NT2/D1 (cell line): ENCODE measurements at regions not wholly inside any gene's neighbourhood (a gene's known extent, or its start where the extent isn't known, plus 50 kb on each side); places are given as distances from the start of the nearest gene placed in this dataset.

ENCODE experiments used
- DNase-seq: peaks from one replicate; pipeline ENCODE4 v3.0.0-alpha.2; 2011; ENCODE audit warnings: low read depth, low spot score
- H3K27me3 ChIP-seq: 2 replicates; pipeline ENCODE4 v1.6.0; 2011; ENCODE audit warnings: mild to moderate bottlenecking; ENCODE audit not compliant: insufficient read length, insufficient read depth
- H3K36me3 ChIP-seq: 2 replicates; pipeline ENCODE4 v1.6.1; 2011; ENCODE audit warnings: mild to moderate bottlenecking, low read length, mixed read lengths; ENCODE audit not compliant: insufficient read depth, insufficient read length
- H3K4me1 ChIP-seq: 2 replicates; pipeline ENCODE4 v1.5.1; 2011; ENCODE audit not compliant: insufficient read depth, insufficient read length
- H3K4me3 ChIP-seq: 2 replicates; pipeline ENCODE4 v1.5.1; 2011; ENCODE audit warnings: low read depth; ENCODE audit not compliant: insufficient read length
- H3K9ac ChIP-seq: 2 replicates; pipeline ENCODE4 v1.6.0; 2011; ENCODE audit warnings: low read depth; ENCODE audit not compliant: insufficient read length
- H3K9me3 ChIP-seq: 2 replicates; pipeline ENCODE4 v1.5.1; 2011; ENCODE audit warnings: mild to moderate bottlenecking, low read length; ENCODE audit not compliant: insufficient read depth
- SUZ12 ChIP-seq: IDR thresholded peaks from 2 replicates; pipeline ENCODE4 v1.6.1; 2011; ENCODE audit not compliant: insufficient read length, insufficient read depth; ENCODE audit errors: extremely low read depth
- YY1 ChIP-seq: IDR thresholded peaks from 2 replicates; pipeline ENCODE4 v1.6.1; 2011; ENCODE audit not compliant: insufficient read length, insufficient read depth
- ZNF274 ChIP-seq: IDR thresholded peaks from 2 replicates; pipeline ENCODE4 v1.6.1; 2011; ENCODE audit warnings: mild to moderate bottlenecking, low read depth, low read length

- TF ChIP-seq SUZ12 (no peak), ZNF274 (no peak), YY1 (no peak)
- Histone ChIP-seq H3K27me3 (no peaks in the 10 kb centered on the region), H3K4me1 (no peaks in the 10 kb centered on the region), H3K9ac (no peak overlapping the region), H3K9me3 (no peaks in the 10 kb centered on the region), H3K36me3 (no peaks in the 10 kb centered on the region), H3K4me3 (no peak overlapping the region)
- DNase-seq = no peak
These were observed 1444.3 kb upstream of the ADGRB3 start for GRCh38 chr6:67190733-67191132.

- no peak for TF ChIP-seq YY1
- TF ChIP-seq SUZ12 = no peak
- no peak for TF ChIP-seq ZNF274
These were observed 1450.7 kb upstream of the ADGRB3 start for GRCh38 chr6:67184405-67184804.

DNA sequence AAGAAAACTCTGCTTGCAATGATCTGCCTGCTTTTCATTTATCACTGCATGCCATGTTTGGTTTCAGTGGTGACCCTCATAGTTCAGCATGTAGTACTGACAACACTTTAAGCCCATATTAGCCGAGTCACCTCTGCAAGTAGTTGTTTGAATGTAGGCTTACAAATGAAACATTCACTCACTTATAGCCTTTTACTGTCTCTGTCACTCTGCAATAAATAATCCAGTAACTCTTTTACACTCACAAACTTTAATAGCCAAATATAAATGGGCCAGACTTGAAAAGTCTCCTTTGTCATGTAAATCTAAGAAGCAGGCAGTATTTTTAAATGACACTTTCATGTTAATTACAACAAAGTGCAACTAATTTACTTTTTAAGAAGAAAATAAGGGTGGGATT lies 1460.0 kb upstream of the ADGRB3 start:
- H3K9me3 ChIP-seq = no peaks in the 10 kb centered on the region
- no peaks in the 10 kb centered on the region for H3K36me3 ChIP-seq
- H3K4me1 ChIP-seq = no peaks in the 10 kb centered on the region
- no peak overlapping the region for H3K9ac ChIP-seq
- DNase-seq = no peak
- no peaks in the 10 kb centered on the region for H3K27me3 ChIP-seq
- no peak overlapping the region for H3K4me3 ChIP-seq
- TF ChIP-seq SUZ12 = no peak
- TF ChIP-seq ZNF274 = no peak
- TF ChIP-seq YY1 = no peak

More at GRCh38 chr6:67184405-67184804, 1450.7 kb upstream of the ADGRB3 start:
- Histone ChIP-seq H3K4me3 (no peak overlapping the region), H3K36me3 (no peaks in the 10 kb centered on the region), H3K9me3 (no peaks in the 10 kb centered on the region), H3K27me3 (no peaks in the 10 kb centered on the region), H3K4me1 (no peaks in the 10 kb centered on the region), H3K9ac (no peak overlapping the region)
- no peak for DNase-seq

GRCh38 chr6:67165606-67166005 lies 1458.6 kb upstream of the EYS start:
- no peak overlapping the region for H3K4me3 ChIP-seq
- no peak overlapping the region for H3K9ac ChIP-seq
- DNase-seq = no peak
- H3K27me3 ChIP-seq = no peaks in the 10 kb centered on the region
- no peaks in the 10 kb centered on the region for H3K4me1 ChIP-seq
- H3K9me3 ChIP-seq = peaks cover 13% of the 10 kb centered on the region
- H3K36me3 ChIP-seq = no peaks in the 10 kb centered on the region
- TF ChIP-seq ZNF274 (no peak), SUZ12 (no peak), YY1 (no peak)

DNA sequence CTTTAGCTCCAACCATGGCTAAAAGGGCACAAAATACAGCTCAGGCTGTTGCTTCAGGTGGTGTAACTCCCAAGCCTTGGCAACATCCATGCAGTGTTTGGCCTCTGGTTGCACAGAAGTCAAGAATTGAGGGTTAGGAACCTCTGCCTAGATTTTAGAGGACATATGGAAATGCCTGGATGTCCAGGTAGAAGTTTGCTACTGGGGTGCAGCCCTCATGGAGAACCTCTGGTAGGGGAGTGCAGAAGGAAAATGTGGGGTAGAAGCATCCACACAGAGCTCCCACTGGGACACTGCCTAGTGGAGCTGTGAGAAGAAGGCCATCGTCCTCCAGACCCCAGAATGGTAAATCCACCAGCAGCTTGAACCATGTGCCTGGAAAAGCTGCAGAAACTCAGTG lies 1453.8 kb upstream of the EYS start:
- no peaks in the 10 kb centered on the region for H3K36me3 ChIP-seq
- no peaks in the 10 kb centered on the region for H3K27me3 ChIP-seq
- peaks cover 16% of the 10 kb centered on the region for H3K9me3 ChIP-seq
- no peak for TF ChIP-seq SUZ12
- no peak for TF ChIP-seq YY1
- no peak for TF ChIP-seq ZNF274
- no peak overlapping the region for H3K4me3 ChIP-seq
- no peak overlapping the region for H3K9ac ChIP-seq
- DNase-seq = no peak
- H3K4me1 ChIP-seq = no peaks in the 10 kb centered on the region

- Histone ChIP-seq H3K4me1 (no peaks in the 10 kb centered on the region), H3K9ac (no peak overlapping the region), H3K36me3 (no peaks in the 10 kb centered on the region), H3K4me3 (no peak overlapping the region), H3K9me3 (peaks cover 5% of the 10 kb centered on the region), H3K27me3 (no peaks in the 10 kb centered on the region)
- TF ChIP-seq SUZ12 (no peak), YY1 (no peak), ZNF274 (no peak)
- no peak for DNase-seq
These were observed 1434.0 kb upstream of the EYS start for GRCh38 chr6:67141005-67141404.

- H3K27me3 ChIP-seq = no peaks in the 10 kb centered on the region
- no peak overlapping the region for H3K9ac ChIP-seq
- DNase-seq = no peak
- no peaks in the 10 kb centered on the region for H3K4me1 ChIP-seq
- TF ChIP-seq ZNF274 (no peak), YY1 (no peak)
- H3K36me3 ChIP-seq = no peaks in the 10 kb centered on the region
- peaks cover 5% of the 10 kb centered on the region for H3K9me3 ChIP-seq
- no peak overlapping the region for H3K4me3 ChIP-seq
These were observed 1426.9 kb upstream of the EYS start for GRCh38 chr6:67133973-67134372.

GRCh38 chr6:67131827-67132226 lies 1424.8 kb upstream of the EYS start:
- no peak for DNase-seq
- H3K27me3 ChIP-seq = no peaks in the 10 kb centered on the region
- TF ChIP-seq ZNF274 (no peak), SUZ12 (no peak), YY1 (no peak)
- H3K4me3 ChIP-seq = no peak overlapping the region
- peaks cover 5% of the 10 kb centered on the region for H3K9me3 ChIP-seq
- no peak overlapping the region for H3K9ac ChIP-seq
- no peaks in the 10 kb centered on the region for H3K4me1 ChIP-seq
- H3K36me3 ChIP-seq = no peaks in the 10 kb centered on the region
